Fibroblast of the conjunctiva (primary cell): ENCODE measurements at regions not wholly inside any gene's neighbourhood (a gene's known extent, or its start where the extent isn't known, plus 50 kb on each side); places are given as distances from the start of the nearest gene placed in this dataset.
"Not testable (repeated sequence)": the region's sequence is repeated elsewhere in the genome, so short reads cannot be mapped to it uniquely, and the experiment has no call there.

Experiments
- DNase-seq: peaks from one replicate; pipeline ENCODE4 v3.0.0-alpha.2; 2010; ENCODE audit warnings: low read depth

- not testable (repeated sequence) for DNase-seq
Observed at GRCh38 chr2:37758141-37758601, 86.7 kb upstream of the CDC42EP3 start.

GRCh38 chr2:37759989-37760388 is 88.5 kb upstream of the CDC42EP3 start:
- DNase-seq: not testable (repeated sequence)

GRCh38 chr2:37760471-37760870 is 89.0 kb upstream of the CDC42EP3 start:
- no peak for DNase-seq

GRCh38 chr2:37762281-37762680 is 90.8 kb upstream of the CDC42EP3 start:
- DNase-seq: not testable (repeated sequence)

GRCh38 chr2:37764739-37765138 is 93.3 kb upstream of the CDC42EP3 start:
- DNase-seq: no peak

GRCh38 chr2:37766106-37766505 is 94.7 kb upstream of the CDC42EP3 start:
- no peak for DNase-seq

- DNase-seq: no peak
Observed at GRCh38 chr2:37767046-37767445, 95.6 kb upstream of the CDC42EP3 start.

- peak; percentile 75 for DNase-seq
Observed at GRCh38 chr2:37767959-37768925, 96.8 kb upstream of the CDC42EP3 start.

- no peak for DNase-seq
Observed at GRCh38 chr2:37769551-37769950, 98.1 kb upstream of the CDC42EP3 start.

GRCh38 chr2:37770797-37771196 is 99.4 kb upstream of the CDC42EP3 start:
- DNase-seq: no peak

GRCh38 chr2:37771600-37772088 is 100.2 kb upstream of the CDC42EP3 start:
- DNase-seq: no peak

GRCh38 chr2:37773371-37774130 is 102.1 kb upstream of the CDC42EP3 start:
- no peak for DNase-seq

GRCh38 chr2:37774171-37774944 is 102.9 kb upstream of the CDC42EP3 start:
- not testable (repeated sequence) for DNase-seq

- no peak for DNase-seq
Observed at GRCh38 chr2:37774976-37775907, 103.8 kb upstream of the CDC42EP3 start.

- DNase-seq: no peak
Observed at GRCh38 chr2:37775908-37776250, 104.4 kb upstream of the CDC42EP3 start.

- DNase-seq: peak; percentile 30
Observed at GRCh38 chr2:37776487-37776886, 105.0 kb upstream of the CDC42EP3 start.

GRCh38 chr2:37779139-37779538 is 107.7 kb upstream of the CDC42EP3 start:
- no peak for DNase-seq

GRCh38 chr2:37779611-37780386 is 108.4 kb upstream of the CDC42EP3 start:
- no peak for DNase-seq

- DNase-seq: no peak
Observed at GRCh38 chr2:37780387-37780676, 108.9 kb upstream of the CDC42EP3 start.

GRCh38 chr2:37781028-37781427 is 109.6 kb upstream of the CDC42EP3 start:
- no peak for DNase-seq
